OCI-LY3 (cell line): ENCODE measurements at regions not wholly inside any gene's neighbourhood (a gene's known extent, or its start where the extent isn't known, plus 50 kb on each side); places are given as distances from the start of the nearest gene placed in this dataset.

Experiments used
- H2AFZ ChIP-seq: fragments of 200-600, 300-600 bp; shearing (Covaris generic); 2 replicates; pipeline ENCODE4 v1.6.0; 2014; ENCODE audit warnings: antibody characterized with exemption, low read depth, low read length
- H3K27ac ChIP-seq: fragments of 200-600, 300-600 bp; sonication (generic); 2 replicates; pipeline ENCODE4 v1.5.1; 2014; ENCODE audit warnings: mild to moderate bottlenecking, low read length, moderate library complexity, mixed read lengths
- H3K27me3 ChIP-seq: fragments of 200-600, 300-600 bp; sonication (generic); 2 replicates; pipeline ENCODE4 v1.6.1; 2014; ENCODE audit warnings: low read depth, low read length, mixed read lengths
- H3K36me3 ChIP-seq: fragments of 200-600, 300-600 bp; sonication (generic); replicated peaks from 2 replicates; pipeline ENCODE3; 2014; ENCODE audit warnings: low read depth, low read length, mixed read lengths
- H3K4me1 ChIP-seq: fragments of 300-600, 200-600 bp; sonication (generic); 2 replicates; pipeline ENCODE4 v1.6.1; 2014; ENCODE audit warnings: low read length, mixed read lengths
- H3K4me2 ChIP-seq: fragments of 200-600, 300-600 bp; sonication (generic); 2 replicates; pipeline ENCODE4 v1.6.1; 2014; ENCODE audit warnings: low read length, mixed read lengths
- H3K4me3 ChIP-seq: fragments of 300-600, 200-600 bp; sonication (generic); 2 replicates; pipeline ENCODE4 v1.5.1; 2014; ENCODE audit warnings: antibody characterized with exemption, mild to moderate bottlenecking, low read length, moderate library complexity
- H3K79me2 ChIP-seq: fragments of 300-600, 200-600 bp; shearing (Covaris generic); 2 replicates; pipeline ENCODE4 v1.6.1; 2014; ENCODE audit warnings: mild to moderate bottlenecking, low read length, mixed read lengths
- H3K9ac ChIP-seq: fragments of 300-600, 200-600 bp; shearing (Covaris generic); 2 replicates; pipeline ENCODE4 v1.6.0; 2014; ENCODE audit warnings: mild to moderate bottlenecking, low read length, moderate library complexity
- H3K9me3 ChIP-seq: fragments of 200-600, 300-600 bp; shearing (Covaris generic); 2 replicates; pipeline ENCODE4 v1.6.1; 2014; ENCODE audit warnings: low read length, mixed read lengths; ENCODE audit not compliant: insufficient read depth
- H4K20me1 ChIP-seq: fragments of 200-600, 300-600 bp; sonication (generic); 2 replicates; pipeline ENCODE4 v1.6.1; 2016; ENCODE audit warnings: low read length, mixed read lengths; ENCODE audit not compliant: insufficient read depth
- EZH2phosphoT487 ChIP-seq: fragments of 200-600 bp; shearing (Covaris generic); IDR thresholded peaks from 2 replicates; pipeline ENCODE4 v1.6.1; 2018; ENCODE audit warnings: antibody characterized with exemption, mixed run types, low read depth
- TF ChIP-seq, protein P1 (sequence below): fragments of 200-600, 300-600 bp; sonication (generic); IDR thresholded peaks from 2 replicates; pipeline ENCODE4 v1.5.1; 2014; ENCODE audit warnings: antibody characterized with exemption, low read length, low read depth

- no peaks in the 10 kb centered on the region for H3K27me3 ChIP-seq
- H2AFZ ChIP-seq = no peak overlapping the region
- no peaks in the 10 kb centered on the region for H3K4me1 ChIP-seq
- H4K20me1 ChIP-seq = no peaks in the 10 kb centered on the region
- TF ChIP-seq EZH2phosphoT487 = no peak
- TF ChIP-seq, protein P1, sequence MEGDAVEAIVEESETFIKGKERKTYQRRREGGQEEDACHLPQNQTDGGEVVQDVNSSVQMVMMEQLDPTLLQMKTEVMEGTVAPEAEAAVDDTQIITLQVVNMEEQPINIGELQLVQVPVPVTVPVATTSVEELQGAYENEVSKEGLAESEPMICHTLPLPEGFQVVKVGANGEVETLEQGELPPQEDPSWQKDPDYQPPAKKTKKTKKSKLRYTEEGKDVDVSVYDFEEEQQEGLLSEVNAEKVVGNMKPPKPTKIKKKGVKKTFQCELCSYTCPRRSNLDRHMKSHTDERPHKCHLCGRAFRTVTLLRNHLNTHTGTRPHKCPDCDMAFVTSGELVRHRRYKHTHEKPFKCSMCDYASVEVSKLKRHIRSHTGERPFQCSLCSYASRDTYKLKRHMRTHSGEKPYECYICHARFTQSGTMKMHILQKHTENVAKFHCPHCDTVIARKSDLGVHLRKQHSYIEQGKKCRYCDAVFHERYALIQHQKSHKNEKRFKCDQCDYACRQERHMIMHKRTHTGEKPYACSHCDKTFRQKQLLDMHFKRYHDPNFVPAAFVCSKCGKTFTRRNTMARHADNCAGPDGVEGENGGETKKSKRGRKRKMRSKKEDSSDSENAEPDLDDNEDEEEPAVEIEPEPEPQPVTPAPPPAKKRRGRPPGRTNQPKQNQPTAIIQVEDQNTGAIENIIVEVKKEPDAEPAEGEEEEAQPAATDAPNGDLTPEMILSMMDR = no peak
- H3K4me2 ChIP-seq = no peak overlapping the region
- no peaks in the 10 kb centered on the region for H3K9me3 ChIP-seq
- no peak overlapping the region for H3K27ac ChIP-seq
- H3K79me2 ChIP-seq = no peaks in the 10 kb centered on the region
- H3K9ac ChIP-seq = no peak overlapping the region
- H3K36me3 ChIP-seq = no peaks in the 10 kb centered on the region
- H3K4me3 ChIP-seq = no peak overlapping the region
Observed at GRCh38 chr3:110393941-110394340, 677.7 kb upstream of the NECTIN3 start.

DNA sequence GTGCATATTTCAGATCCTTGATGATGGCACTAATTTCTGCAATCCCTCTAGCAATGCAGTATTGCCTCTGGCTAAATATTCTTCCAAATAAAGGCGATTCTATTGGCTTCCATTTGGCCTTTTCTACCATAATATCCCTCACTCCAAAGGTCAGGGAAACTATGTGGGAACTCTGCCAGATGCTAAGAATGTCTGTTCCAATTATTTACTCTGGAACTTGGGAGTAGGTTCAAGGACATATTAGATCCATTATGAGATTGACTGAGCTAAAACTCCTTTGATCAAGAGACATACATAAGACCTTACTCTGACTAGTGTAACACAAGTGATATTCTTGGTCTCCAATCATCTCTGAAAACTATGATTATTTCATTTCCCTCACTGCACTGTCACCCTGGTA, 674.5 kb upstream of the NECTIN3 start:
- H3K27ac ChIP-seq = no peak overlapping the region
- H4K20me1 ChIP-seq = no peaks in the 10 kb centered on the region
- no peaks in the 10 kb centered on the region for H3K4me1 ChIP-seq
- no peaks in the 10 kb centered on the region for H3K79me2 ChIP-seq
- no peak overlapping the region for H2AFZ ChIP-seq
- no peak overlapping the region for H3K9ac ChIP-seq
- H3K27me3 ChIP-seq = no peaks in the 10 kb centered on the region
- no peaks in the 10 kb centered on the region; the same call in 1 of the 2 replicates for H3K9me3 ChIP-seq
- no peaks in the 10 kb centered on the region for H3K36me3 ChIP-seq
- no peak overlapping the region for H3K4me3 ChIP-seq
- TF ChIP-seq EZH2phosphoT487 = no peak
- TF ChIP-seq, protein P1 = no peak
- H3K4me2 ChIP-seq = no peak overlapping the region

DNA sequence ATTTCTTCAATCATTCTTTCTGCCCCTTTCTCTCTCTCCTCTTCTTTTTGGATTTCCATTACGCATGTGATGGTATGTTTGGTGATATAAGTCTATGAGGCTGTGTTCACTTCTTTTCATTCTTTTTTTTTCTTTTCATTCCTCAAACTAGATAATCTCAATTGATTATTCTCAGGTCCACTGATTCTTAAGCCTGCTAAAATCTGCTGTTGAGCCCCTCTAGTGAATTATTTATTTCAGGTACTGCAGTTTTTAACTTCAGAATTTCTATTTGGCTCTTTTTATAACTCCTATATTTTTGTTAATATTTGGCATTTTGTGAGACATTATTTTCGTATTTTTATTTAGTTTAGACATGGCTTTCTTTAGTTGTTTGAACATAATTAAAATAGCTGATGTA, 671.3 kb upstream of the NECTIN3 start:
- no peaks in the 10 kb centered on the region; the same call in 1 of the 2 replicates for H3K9me3 ChIP-seq
- no peak overlapping the region for H3K9ac ChIP-seq
- H2AFZ ChIP-seq = no peak overlapping the region
- peaks cover 3% of the 10 kb centered on the region for H3K4me1 ChIP-seq
- no peak overlapping the region for H3K4me3 ChIP-seq
- H3K4me2 ChIP-seq = no peak overlapping the region
- TF ChIP-seq, protein P1 = no peak
- no peak for TF ChIP-seq EZH2phosphoT487
- H3K27me3 ChIP-seq = no peaks in the 10 kb centered on the region
- no peak overlapping the region for H3K27ac ChIP-seq
- no peaks in the 10 kb centered on the region for H3K79me2 ChIP-seq
- H4K20me1 ChIP-seq = no peaks in the 10 kb centered on the region
- no peaks in the 10 kb centered on the region for H3K36me3 ChIP-seq

GRCh38 chr3:110405830-110406585, 665.6 kb upstream of the NECTIN3 start:
- H3K4me2 ChIP-seq = no peak overlapping the region
- H3K36me3 ChIP-seq = no peaks in the 10 kb centered on the region
- peaks cover 8% of the 10 kb centered on the region for H3K4me1 ChIP-seq
- H3K4me3 ChIP-seq = no peak overlapping the region
- H3K27me3 ChIP-seq = no peaks in the 10 kb centered on the region
- H3K9ac ChIP-seq = no peak overlapping the region
- H3K9me3 ChIP-seq = no peaks in the 10 kb centered on the region; the same call in 1 of the 2 replicates
- H3K79me2 ChIP-seq = no peaks in the 10 kb centered on the region
- TF ChIP-seq EZH2phosphoT487 = no peak
- TF ChIP-seq, protein P1 = no peak
- H3K27ac ChIP-seq = no peak overlapping the region
- no peak overlapping the region for H2AFZ ChIP-seq
- no peaks in the 10 kb centered on the region for H4K20me1 ChIP-seq
